ENCODE measurements at regions not wholly inside any gene's neighbourhood (a gene's known extent, or its start where the extent isn't known, plus 50 kb on each side); places are given as distances from the start of the nearest gene placed in this dataset.

- TF ChIP-seq, protein P1, sequence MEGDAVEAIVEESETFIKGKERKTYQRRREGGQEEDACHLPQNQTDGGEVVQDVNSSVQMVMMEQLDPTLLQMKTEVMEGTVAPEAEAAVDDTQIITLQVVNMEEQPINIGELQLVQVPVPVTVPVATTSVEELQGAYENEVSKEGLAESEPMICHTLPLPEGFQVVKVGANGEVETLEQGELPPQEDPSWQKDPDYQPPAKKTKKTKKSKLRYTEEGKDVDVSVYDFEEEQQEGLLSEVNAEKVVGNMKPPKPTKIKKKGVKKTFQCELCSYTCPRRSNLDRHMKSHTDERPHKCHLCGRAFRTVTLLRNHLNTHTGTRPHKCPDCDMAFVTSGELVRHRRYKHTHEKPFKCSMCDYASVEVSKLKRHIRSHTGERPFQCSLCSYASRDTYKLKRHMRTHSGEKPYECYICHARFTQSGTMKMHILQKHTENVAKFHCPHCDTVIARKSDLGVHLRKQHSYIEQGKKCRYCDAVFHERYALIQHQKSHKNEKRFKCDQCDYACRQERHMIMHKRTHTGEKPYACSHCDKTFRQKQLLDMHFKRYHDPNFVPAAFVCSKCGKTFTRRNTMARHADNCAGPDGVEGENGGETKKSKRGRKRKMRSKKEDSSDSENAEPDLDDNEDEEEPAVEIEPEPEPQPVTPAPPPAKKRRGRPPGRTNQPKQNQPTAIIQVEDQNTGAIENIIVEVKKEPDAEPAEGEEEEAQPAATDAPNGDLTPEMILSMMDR (IDR thresholded peaks at IDR 0.05; ENCODE audit: poor library complexity), result no peak
- TF ChIP-seq EZH2phosphoT487 (IDR thresholded peaks at IDR 0.05; ENCODE audit: low read depth, severe bottlenecking, unreplicated experiment), result no peak
Measured at GRCh38 chr5:167867281-167867680, 424.2 kb upstream of the WWC1 start.

Data from hepatocyte (in vitro differentiated cells).